ENCODE measurements at regions not wholly inside any gene's neighbourhood (a gene's known extent, or its start where the extent isn't known, plus 50 kb on each side); places are given as distances from the start of the nearest gene placed in this dataset.

- no peak for TF ChIP-seq TAF1 (IDR thresholded peaks at IDR 0.05; ENCODE audit: borderline replicate concordance, insufficient read depth, low read length)
- no peak for TF ChIP-seq FOXP2 (optimal IDR thresholded peaks at IDR 0.05; ENCODE audit: borderline replicate concordance, extremely low read depth, extremely low read length, insufficient read depth)
- no peak for TF ChIP-seq SIN3A (IDR thresholded peaks at IDR 0.05; ENCODE audit: borderline replicate concordance, insufficient read depth, low read length)
- TF ChIP-seq REST (IDR thresholded peaks at IDR 0.05; ENCODE audit: insufficient read depth in 1 of 2, low read depth in 2 of 2, low read length in 2 of 2): no peak
- TF ChIP-seq POLR2AphosphoS5 (IDR thresholded peaks at IDR 0.05; ENCODE audit: low read depth, low read length): no peak
These were observed 111.6 kb downstream of the NR2F2 start for GRCh38 chr15:96442076-96442475.

- no peak for TF ChIP-seq TAF1 (IDR thresholded peaks at IDR 0.05; ENCODE audit: borderline replicate concordance, insufficient read depth, low read length)
- no peak for TF ChIP-seq FOXP2 (optimal IDR thresholded peaks at IDR 0.05; ENCODE audit: borderline replicate concordance, extremely low read depth, extremely low read length, insufficient read depth)
These were observed 114.4 kb downstream of the NR2F2 start for GRCh38 chr15:96444865-96445264.

- TF ChIP-seq TAF1 (IDR thresholded peaks at IDR 0.05; ENCODE audit: borderline replicate concordance, insufficient read depth, low read length) (no peak), POLR2AphosphoS5 (IDR thresholded peaks at IDR 0.05; ENCODE audit: low read depth, low read length) (no peak), FOXP2 (optimal IDR thresholded peaks at IDR 0.05; ENCODE audit: borderline replicate concordance, extremely low read depth, extremely low read length, insufficient read depth) (no peak), SIN3A (IDR thresholded peaks at IDR 0.05; ENCODE audit: borderline replicate concordance, insufficient read depth, low read length) (no peak), REST (IDR thresholded peaks at IDR 0.05; ENCODE audit: insufficient read depth in 1 of 2, low read depth in 2 of 2, low read length in 2 of 2) (no peak)
These were observed 118.4 kb downstream of the NR2F2 start for GRCh38 chr15:96448923-96449322.

GRCh38 chr15:96457841-96458240, 127.3 kb downstream of the NR2F2 start:
- TF ChIP-seq REST (IDR thresholded peaks at IDR 0.05; ENCODE audit: insufficient read depth in 1 of 2, low read depth in 2 of 2, low read length in 2 of 2): no peak
- TF ChIP-seq SIN3A (IDR thresholded peaks at IDR 0.05; ENCODE audit: borderline replicate concordance, insufficient read depth, low read length): no peak
- no peak for TF ChIP-seq TAF1 (IDR thresholded peaks at IDR 0.05; ENCODE audit: borderline replicate concordance, insufficient read depth, low read length)
- TF ChIP-seq POLR2AphosphoS5 (IDR thresholded peaks at IDR 0.05; ENCODE audit: low read depth, low read length): no peak
- no peak for TF ChIP-seq FOXP2 (optimal IDR thresholded peaks at IDR 0.05; ENCODE audit: borderline replicate concordance, extremely low read depth, extremely low read length, insufficient read depth)

GRCh38 chr15:96460106-96460505, 129.6 kb downstream of the NR2F2 start:
- TF ChIP-seq FOXP2 (optimal IDR thresholded peaks at IDR 0.05; ENCODE audit: borderline replicate concordance, extremely low read depth, extremely low read length, insufficient read depth) (no peak), SIN3A (IDR thresholded peaks at IDR 0.05; ENCODE audit: borderline replicate concordance, insufficient read depth, low read length) (no peak), POLR2AphosphoS5 (IDR thresholded peaks at IDR 0.05; ENCODE audit: low read depth, low read length) (no peak), REST (IDR thresholded peaks at IDR 0.05; ENCODE audit: insufficient read depth in 1 of 2, low read depth in 2 of 2, low read length in 2 of 2) (no peak), TAF1 (IDR thresholded peaks at IDR 0.05; ENCODE audit: borderline replicate concordance, insufficient read depth, low read length) (no peak)

Data from PFSK-1 (cell line).